PFSK-1 (cell line): ENCODE measurements at regions not wholly inside any gene's neighbourhood (a gene's known extent, or its start where the extent isn't known, plus 50 kb on each side); places are given as distances from the start of the nearest gene placed in this dataset.

Experiments used
- POLR2AphosphoS5 ChIP-seq: IDR thresholded peaks from 2 replicates; pipeline ENCODE4 v1.6.1; 2012; ENCODE audit warnings: low read depth, mild to moderate bottlenecking, control low read depth, low read length, moderate library complexity
- TF ChIP-seq, protein P1 (sequence below), 2 experiments: IDR thresholded peaks; 2 replicates each; pipeline versions ENCODE4 v1.6.1 to v1.8.0; 2011 to 2012; ENCODE audit warnings: low read depth in 2 of 2, low read length in 2 of 2, control low read depth in 1 of 2, inconsistent platforms in 1 of 2, mild to moderate bottlenecking in 1 of 2, moderate library complexity in 1 of 2; ENCODE audit not compliant: insufficient read depth in 1 of 2

DNA sequence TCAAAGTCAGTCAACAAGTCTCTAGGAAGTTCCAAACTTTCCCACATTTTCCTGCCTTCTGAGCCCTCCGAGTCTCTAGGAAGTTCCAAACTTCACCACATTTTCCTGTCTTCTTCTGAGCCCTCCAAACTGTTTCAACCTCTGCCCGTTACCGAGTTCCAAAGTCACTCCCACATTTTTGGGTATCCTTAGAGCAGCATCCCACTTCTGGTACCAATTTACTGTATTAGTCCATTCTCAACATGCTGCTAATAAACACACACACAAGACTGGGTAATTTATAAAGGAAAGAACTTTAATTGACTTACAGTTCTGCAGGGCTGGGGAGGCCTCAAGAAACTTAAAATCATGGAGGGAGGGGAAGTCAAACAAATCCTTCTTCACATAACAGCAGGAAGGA lies 169.0 kb upstream of the HS3ST3A1 start:
- TF ChIP-seq, protein P1, sequence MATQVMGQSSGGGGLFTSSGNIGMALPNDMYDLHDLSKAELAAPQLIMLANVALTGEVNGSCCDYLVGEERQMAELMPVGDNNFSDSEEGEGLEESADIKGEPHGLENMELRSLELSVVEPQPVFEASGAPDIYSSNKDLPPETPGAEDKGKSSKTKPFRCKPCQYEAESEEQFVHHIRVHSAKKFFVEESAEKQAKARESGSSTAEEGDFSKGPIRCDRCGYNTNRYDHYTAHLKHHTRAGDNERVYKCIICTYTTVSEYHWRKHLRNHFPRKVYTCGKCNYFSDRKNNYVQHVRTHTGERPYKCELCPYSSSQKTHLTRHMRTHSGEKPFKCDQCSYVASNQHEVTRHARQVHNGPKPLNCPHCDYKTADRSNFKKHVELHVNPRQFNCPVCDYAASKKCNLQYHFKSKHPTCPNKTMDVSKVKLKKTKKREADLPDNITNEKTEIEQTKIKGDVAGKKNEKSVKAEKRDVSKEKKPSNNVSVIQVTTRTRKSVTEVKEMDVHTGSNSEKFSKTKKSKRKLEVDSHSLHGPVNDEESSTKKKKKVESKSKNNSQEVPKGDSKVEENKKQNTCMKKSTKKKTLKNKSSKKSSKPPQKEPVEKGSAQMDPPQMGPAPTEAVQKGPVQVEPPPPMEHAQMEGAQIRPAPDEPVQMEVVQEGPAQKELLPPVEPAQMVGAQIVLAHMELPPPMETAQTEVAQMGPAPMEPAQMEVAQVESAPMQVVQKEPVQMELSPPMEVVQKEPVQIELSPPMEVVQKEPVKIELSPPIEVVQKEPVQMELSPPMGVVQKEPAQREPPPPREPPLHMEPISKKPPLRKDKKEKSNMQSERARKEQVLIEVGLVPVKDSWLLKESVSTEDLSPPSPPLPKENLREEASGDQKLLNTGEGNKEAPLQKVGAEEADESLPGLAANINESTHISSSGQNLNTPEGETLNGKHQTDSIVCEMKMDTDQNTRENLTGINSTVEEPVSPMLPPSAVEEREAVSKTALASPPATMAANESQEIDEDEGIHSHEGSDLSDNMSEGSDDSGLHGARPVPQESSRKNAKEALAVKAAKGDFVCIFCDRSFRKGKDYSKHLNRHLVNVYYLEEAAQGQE (IDR thresholded peaks at IDR 0.05; ENCODE audit: insufficient read depth in 1 of 2, low read depth in 2 of 2, low read length in 2 of 2), result no peak
- TF ChIP-seq POLR2AphosphoS5, result no peak
